ENCODE measurements at regions not wholly inside any gene's neighbourhood (a gene's known extent, or its start where the extent isn't known, plus 50 kb on each side); places are given as distances from the start of the nearest gene placed in this dataset.

DNA sequence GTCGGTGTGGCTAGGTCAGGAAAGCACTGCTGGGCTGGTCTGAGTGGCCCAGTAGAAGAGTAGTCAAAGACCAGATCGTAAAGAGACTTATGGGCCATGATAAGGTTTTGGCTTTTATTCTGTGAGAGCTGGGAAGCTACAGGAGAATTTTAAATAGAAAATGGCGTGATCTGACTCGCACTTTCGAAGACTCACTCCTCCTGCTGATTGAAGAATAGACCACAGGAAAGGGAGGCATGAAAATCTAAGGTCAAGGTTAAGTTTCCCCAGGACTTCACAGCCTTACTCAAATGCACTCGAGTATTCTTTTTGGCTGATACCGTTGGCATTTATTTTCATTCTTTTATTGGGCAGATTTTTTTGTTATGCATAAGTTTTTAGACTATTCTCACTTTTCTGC lies 231.4 kb upstream of the ANKRD50 start:
- TF ChIP-seq, protein P1, sequence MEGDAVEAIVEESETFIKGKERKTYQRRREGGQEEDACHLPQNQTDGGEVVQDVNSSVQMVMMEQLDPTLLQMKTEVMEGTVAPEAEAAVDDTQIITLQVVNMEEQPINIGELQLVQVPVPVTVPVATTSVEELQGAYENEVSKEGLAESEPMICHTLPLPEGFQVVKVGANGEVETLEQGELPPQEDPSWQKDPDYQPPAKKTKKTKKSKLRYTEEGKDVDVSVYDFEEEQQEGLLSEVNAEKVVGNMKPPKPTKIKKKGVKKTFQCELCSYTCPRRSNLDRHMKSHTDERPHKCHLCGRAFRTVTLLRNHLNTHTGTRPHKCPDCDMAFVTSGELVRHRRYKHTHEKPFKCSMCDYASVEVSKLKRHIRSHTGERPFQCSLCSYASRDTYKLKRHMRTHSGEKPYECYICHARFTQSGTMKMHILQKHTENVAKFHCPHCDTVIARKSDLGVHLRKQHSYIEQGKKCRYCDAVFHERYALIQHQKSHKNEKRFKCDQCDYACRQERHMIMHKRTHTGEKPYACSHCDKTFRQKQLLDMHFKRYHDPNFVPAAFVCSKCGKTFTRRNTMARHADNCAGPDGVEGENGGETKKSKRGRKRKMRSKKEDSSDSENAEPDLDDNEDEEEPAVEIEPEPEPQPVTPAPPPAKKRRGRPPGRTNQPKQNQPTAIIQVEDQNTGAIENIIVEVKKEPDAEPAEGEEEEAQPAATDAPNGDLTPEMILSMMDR (IDR thresholded peaks at IDR 0.05) = peak in 1 of 6 experiments; percentile 10
- TF ChIP-seq POLR2A (IDR thresholded peaks at IDR 0.05) = no peak

All from esophagus squamous epithelium (tissue), 4 donors.